NCI-H146 treated with DMSO at 0.1 percent for 48 hours (cell line): ENCODE measurements at regions not wholly inside any gene's neighbourhood (a gene's known extent, or its start where the extent isn't known, plus 50 kb on each side); places are given as distances from the start of the nearest gene placed in this dataset.
"Not testable (repeated sequence)": the region's sequence is repeated elsewhere in the genome, so short reads cannot be mapped to it uniquely, and the experiment has no call there.

Experiments
- DNase-seq: peaks from one replicate; lab custom pipeline; 2025; ENCODE audit not compliant: unreplicated experiment; lab: John Stamatoyannopoulos, UW

GRCh38 chr22:26082866-26083265 lies 86.4 kb upstream of the SEZ6L start:
- DNase-seq: peak; percentile 57

GRCh38 chr22:26086359-26086758 lies 82.9 kb upstream of the SEZ6L start:
- peak; percentile 49 for DNase-seq

- no peak for DNase-seq
These were observed 81.4 kb upstream of the SEZ6L start for GRCh38 chr22:26087816-26088215.

GRCh38 chr22:26090821-26091220 lies 78.4 kb upstream of the SEZ6L start:
- no peak for DNase-seq

GRCh38 chr22:26094497-26094896 lies 74.8 kb upstream of the SEZ6L start:
- DNase-seq: not testable (repeated sequence)

GRCh38 chr22:26095256-26095956 lies 73.9 kb upstream of the SEZ6L start:
- no peak for DNase-seq

GRCh38 chr22:26097411-26097810 lies 71.9 kb upstream of the SEZ6L start:
- DNase-seq: no peak

- DNase-seq: no peak
These were observed 71.4 kb upstream of the SEZ6L start for GRCh38 chr22:26097840-26098239.

- DNase-seq: no peak
These were observed 66.2 kb upstream of the SEZ6L start for GRCh38 chr22:26103023-26103422.

GRCh38 chr22:26106412-26106811 lies 62.9 kb upstream of the SEZ6L start:
- DNase-seq: no peak

- no peak for DNase-seq
These were observed 59.5 kb upstream of the SEZ6L start for GRCh38 chr22:26109686-26110315.

- no peak for DNase-seq
These were observed 54.4 kb upstream of the SEZ6L start for GRCh38 chr22:26114826-26115225.

- DNase-seq: no peak
These were observed 54.0 kb upstream of the SEZ6L start for GRCh38 chr22:26115266-26115665.
